Adrenal gland (tissue), 9 donors: ENCODE measurements at regions not wholly inside any gene's neighbourhood (a gene's known extent, or its start where the extent isn't known, plus 50 kb on each side); places are given as distances from the start of the nearest gene placed in this dataset.

Source experiments
- DNase-seq, 7 donors: peaks; one replicate each; pipeline ENCODE4 v3.0.0-alpha.2; 2019 to 2020
- H3K27ac ChIP-seq, 5 donors: fragments of 200-600 bp; sonication (generic) in 4 of 5; 1 replicate in 3 of 5; 2 replicates in 2 of 5; pipeline versions ENCODE4 v1.5.1 to v1.8.0; 2016 to 2020; ENCODE audit warnings: mild to moderate bottlenecking in 1 of 5
- H3K27me3 ChIP-seq: fragments of 200-600 bp; 2 replicates; pipeline ENCODE4 v1.8.0; 2021
- H3K36me3 ChIP-seq, 2 donors: fragments of 200-600 bp; replicated peaks in 1 of 2; 1 replicate in 1 of 2; 2 replicates in 1 of 2; pipeline versions ENCODE4 v1.5.1 to v1.8.0; 2018 to 2022
- H3K4me1 ChIP-seq, 2 donors: fragments of 200-600 bp; replicated peaks in 1 of 2; 1 replicate in 1 of 2; 2 replicates in 1 of 2; pipeline versions ENCODE4 v1.5.1 to v1.8.0; 2018 to 2021
- H3K4me3 ChIP-seq, 4 donors: fragments of 200-600 bp; sonication (generic) in 3 of 4; one replicate each; pipeline ENCODE4 v1.5.1; 2016 to 2018
- H3K9me3 ChIP-seq, 3 donors: fragments of 200-600 bp; sonication (generic) in 1 of 3; replicated peaks in 1 of 3; 1 replicate in 2 of 3; 2 replicates in 1 of 3; pipeline versions ENCODE4 v1.5.1 to v1.8.0; 2016 to 2021
- POLR2A ChIP-seq, 2 donors: fragments of 450-650 bp; IDR thresholded peaks; one replicate each; pipeline ENCODE4 v1.6.1; 2017; ENCODE audit warnings: antibody characterized with exemption in 2 of 2, mild to moderate bottlenecking in 2 of 2, moderate library complexity in 1 of 2
- WGBS, 4 donors: extraction: QIAGEN DNeasy Blood & Tissue Kit in 2 of 4; methylation state at CpG; one replicate each; pipeline versions ENCODE4 v1.1.5 to v1.1.7; 2013 to 2017; 5-methylcytosine and 5-hydroxymethylcytosine counted together
- intact Hi-C, 2 donors: fragments of 100-400 bp; cut with DNase I; formaldehyde crosslinking; loops; one replicate each; pipeline versions ENCODE4 v1.14.1 to v1.15.0; 2022 to 2023
- TF ChIP-seq, protein P1 (sequence below), 6 experiments: fragments of 450-650 bp in 4 of 6; fragments of 200-600 bp in 2 of 6; sonication (generic) in 1 of 6; IDR thresholded peaks; 1 replicate in 5 of 6; 2 replicates in 1 of 6; pipeline versions ENCODE4 v1.5.1 to v1.8.0; 2016 to 2021; ENCODE audit warnings: antibody characterized with exemption in 6 of 6, mild to moderate bottlenecking in 2 of 6, moderate library complexity in 1 of 6
- donor health status: healthy with polysubstance abuse.
- donor health status: Bipolar disorder and iron deficiency.
- donor health status: DM: yes; HTN: yes; CAD: no.
- donor health status: DM: no; HTN: no; CAD: no.
- donor health status: DM: no; HTN: no; CAD: no.

DNA sequence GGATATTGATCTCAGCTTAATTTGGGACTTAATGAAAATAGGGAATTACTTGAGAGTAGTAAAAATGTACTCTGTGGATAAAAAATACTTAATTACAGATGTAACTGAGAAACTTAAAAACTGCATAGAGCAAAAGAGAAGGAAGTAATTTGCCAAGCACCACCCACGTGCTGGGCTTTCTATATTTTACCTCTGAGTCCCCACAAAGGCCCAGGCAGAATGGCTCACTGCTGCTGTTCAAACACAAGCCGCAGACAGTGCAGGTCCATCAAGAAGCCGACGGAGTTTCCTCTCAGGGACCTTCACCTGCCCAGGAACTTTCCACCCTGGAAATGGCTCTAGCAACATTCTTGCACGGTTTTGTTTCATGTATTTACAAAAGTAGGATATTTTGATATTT, 77.2 kb upstream of the TRPM1 start:
- intact Hi-C loops: no loop called here
- no peak overlapping the region for H3K27ac ChIP-seq
- no peak for DNase-seq
- no peaks in the 10 kb centered on the region for H3K4me1 ChIP-seq
- TF ChIP-seq, protein P1, sequence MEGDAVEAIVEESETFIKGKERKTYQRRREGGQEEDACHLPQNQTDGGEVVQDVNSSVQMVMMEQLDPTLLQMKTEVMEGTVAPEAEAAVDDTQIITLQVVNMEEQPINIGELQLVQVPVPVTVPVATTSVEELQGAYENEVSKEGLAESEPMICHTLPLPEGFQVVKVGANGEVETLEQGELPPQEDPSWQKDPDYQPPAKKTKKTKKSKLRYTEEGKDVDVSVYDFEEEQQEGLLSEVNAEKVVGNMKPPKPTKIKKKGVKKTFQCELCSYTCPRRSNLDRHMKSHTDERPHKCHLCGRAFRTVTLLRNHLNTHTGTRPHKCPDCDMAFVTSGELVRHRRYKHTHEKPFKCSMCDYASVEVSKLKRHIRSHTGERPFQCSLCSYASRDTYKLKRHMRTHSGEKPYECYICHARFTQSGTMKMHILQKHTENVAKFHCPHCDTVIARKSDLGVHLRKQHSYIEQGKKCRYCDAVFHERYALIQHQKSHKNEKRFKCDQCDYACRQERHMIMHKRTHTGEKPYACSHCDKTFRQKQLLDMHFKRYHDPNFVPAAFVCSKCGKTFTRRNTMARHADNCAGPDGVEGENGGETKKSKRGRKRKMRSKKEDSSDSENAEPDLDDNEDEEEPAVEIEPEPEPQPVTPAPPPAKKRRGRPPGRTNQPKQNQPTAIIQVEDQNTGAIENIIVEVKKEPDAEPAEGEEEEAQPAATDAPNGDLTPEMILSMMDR (IDR thresholded peaks at IDR 0.05): no peak
- TF ChIP-seq POLR2A (IDR thresholded peaks at IDR 0.05): no peak
- no peaks in the 10 kb centered on the region for H3K36me3 ChIP-seq
- H3K27me3 ChIP-seq: no peaks in the 10 kb centered on the region
- H3K4me3 ChIP-seq: no peak overlapping the region
- 52 to 70% (median 68%) methylated on average over 5 of the region's 5 CpGs for WGBS, 4 donors
- H3K9me3 ChIP-seq: no peaks in the 10 kb centered on the region

DNA sequence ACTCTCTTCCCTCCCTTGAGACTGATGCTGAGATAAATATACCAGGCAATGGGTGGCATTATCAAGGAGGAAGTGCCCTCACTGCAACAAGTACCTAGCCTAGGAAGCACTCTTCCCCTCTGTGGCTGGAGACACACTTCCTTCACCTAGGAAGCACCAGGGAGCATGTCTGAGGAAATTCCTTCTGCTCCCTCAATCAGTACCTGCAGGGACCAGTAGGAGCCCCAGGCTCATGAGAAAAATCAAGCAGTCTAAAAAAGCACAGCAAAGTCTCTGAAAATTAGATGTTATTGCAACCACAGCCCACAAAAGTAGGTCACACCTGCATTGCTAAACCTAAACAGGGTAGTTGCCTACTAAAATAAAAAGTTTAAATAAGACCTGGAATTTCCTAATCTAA, 78.2 kb upstream of the TRPM1 start:
- Histone ChIP-seq H3K36me3 (no peaks in the 10 kb centered on the region), H3K27ac (no peak overlapping the region), H3K4me1 (no peaks in the 10 kb centered on the region), H3K4me3 (no peak overlapping the region), H3K9me3 (no peaks in the 10 kb centered on the region), H3K27me3 (no peaks in the 10 kb centered on the region)
- no peak for DNase-seq
- TF ChIP-seq, protein P1 (IDR thresholded peaks at IDR 0.05): no peak
- no peak for TF ChIP-seq POLR2A (IDR thresholded peaks at IDR 0.05)
- intact Hi-C loops: no loop called here

DNA sequence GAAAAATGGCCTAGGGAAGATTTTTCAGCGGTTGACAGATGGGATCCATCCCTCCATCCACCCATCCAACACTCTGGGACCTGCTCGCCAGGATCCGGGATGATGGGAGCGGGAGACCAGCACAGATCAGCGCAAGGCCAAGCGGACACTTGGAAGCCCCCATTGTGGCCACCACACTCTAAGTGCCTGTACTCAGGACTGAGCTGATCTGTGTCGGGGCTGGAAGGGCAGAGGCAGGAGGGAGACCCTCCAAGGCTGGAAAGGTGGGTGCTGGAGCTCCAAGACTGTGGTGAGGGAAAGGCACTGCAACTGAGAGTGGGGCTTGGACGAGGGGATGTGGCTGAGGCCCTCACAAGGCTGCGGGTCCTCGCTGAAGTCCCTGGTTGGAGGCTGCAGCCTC, 91.8 kb upstream of the TRPM1 start:
- Histone ChIP-seq H3K4me3 (no peak overlapping the region), H3K9me3 (peaks cover 0 to 9% (median 0%) of the 10 kb centered on the region in 3 donors), H3K4me1 (no peaks in the 10 kb centered on the region), H3K27me3 (no peaks in the 10 kb centered on the region), H3K27ac (no peak overlapping the region), H3K36me3 (no peaks in the 10 kb centered on the region)
- no peak for DNase-seq
- intact Hi-C loops: no loop called here
- WGBS, 4 donors: 87 to 96% (median 93%) methylated on average over 9 to 10 of the region's 10 CpGs
- TF ChIP-seq, protein P1 (IDR thresholded peaks at IDR 0.05): no peak
- TF ChIP-seq POLR2A (IDR thresholded peaks at IDR 0.05): no peak

DNA sequence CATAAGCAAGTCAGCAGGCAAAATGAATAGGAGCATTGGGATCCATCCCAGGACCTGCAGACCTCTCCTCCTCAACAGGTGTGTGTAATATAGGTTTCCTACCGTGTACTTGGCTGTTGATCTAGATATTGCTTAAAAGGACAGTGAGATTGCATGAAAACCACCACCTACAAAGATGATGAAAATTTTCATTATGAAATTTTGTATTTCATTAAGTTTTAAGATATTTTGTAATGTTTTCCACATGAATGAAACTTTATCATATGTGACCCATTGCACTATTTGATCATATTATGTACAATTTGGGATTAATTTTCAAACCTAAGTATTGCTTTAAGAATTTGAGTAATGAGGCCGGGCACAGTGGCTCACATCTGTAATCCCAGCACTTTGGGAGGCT, 94.3 kb upstream of the TRPM1 start:
- no peaks in the 10 kb centered on the region for H3K4me1 ChIP-seq
- TF ChIP-seq, protein P1 (IDR thresholded peaks at IDR 0.05): no peak
- no peak for TF ChIP-seq POLR2A (IDR thresholded peaks at IDR 0.05)
- no peak for DNase-seq
- H3K4me3 ChIP-seq: no peak overlapping the region
- H3K9me3 ChIP-seq: no peaks in the 10 kb centered on the region
- WGBS, 4 donors: 69 to 86% (median 77%) methylated on average over 2 of the region's 2 CpGs
- no peaks in the 10 kb centered on the region for H3K36me3 ChIP-seq
- intact Hi-C loops: no loop called here
- no peak overlapping the region for H3K27ac ChIP-seq
- no peaks in the 10 kb centered on the region for H3K27me3 ChIP-seq
